Hematopoietic multipotent progenitor cell treated with erythropoietin and hydrocortisone succinate and interleukin-3 and kit ligand, for 8 days (in vitro differentiated cells): ENCODE measurements at regions not wholly inside any gene's neighbourhood (a gene's known extent, or its start where the extent isn't known, plus 50 kb on each side); places are given as distances from the start of the nearest gene placed in this dataset.

Experiments used
- DNase-seq: peaks from one replicate; pipeline ENCODE4 v3.0.0-alpha.2; 2015

DNA sequence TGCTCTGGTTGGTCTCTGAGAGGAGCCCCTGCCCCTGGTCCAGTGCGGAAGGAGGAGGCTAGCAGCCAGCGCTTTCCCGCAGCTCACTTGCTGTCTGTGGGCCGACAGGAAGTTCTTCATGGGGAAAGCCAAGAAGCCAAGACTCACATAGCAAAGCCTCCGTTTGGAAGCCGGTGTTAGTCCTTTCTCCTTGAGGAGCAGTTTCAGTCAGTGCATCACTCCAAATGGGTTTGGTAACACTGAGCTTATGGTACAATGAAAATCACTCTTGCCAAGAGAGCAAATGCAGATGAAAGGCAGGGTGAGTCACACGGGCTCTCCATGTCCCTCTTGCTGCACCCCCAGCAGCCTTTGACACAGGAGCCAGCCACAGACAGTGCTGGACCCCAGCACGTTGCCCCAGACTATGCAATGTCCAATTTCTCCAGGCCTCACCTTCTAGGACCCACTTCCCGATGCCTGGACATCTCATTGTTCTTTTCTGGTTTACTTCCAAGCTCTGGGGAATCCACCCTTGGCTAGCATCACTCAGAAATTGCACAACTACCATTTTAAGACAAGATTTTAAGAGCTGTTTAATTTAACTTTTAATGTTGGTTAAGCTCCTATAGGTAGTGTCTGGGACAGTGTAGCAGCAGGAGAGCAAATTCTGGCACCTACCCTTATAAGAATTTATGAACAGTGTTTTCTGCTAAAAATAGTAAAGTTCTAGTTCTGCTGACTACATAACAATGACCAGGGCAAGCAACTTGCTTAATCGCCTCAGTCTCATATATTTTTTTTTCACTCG, 174.9 kb downstream of the ASB1 start:
- DNase-seq: no peak

DNA sequence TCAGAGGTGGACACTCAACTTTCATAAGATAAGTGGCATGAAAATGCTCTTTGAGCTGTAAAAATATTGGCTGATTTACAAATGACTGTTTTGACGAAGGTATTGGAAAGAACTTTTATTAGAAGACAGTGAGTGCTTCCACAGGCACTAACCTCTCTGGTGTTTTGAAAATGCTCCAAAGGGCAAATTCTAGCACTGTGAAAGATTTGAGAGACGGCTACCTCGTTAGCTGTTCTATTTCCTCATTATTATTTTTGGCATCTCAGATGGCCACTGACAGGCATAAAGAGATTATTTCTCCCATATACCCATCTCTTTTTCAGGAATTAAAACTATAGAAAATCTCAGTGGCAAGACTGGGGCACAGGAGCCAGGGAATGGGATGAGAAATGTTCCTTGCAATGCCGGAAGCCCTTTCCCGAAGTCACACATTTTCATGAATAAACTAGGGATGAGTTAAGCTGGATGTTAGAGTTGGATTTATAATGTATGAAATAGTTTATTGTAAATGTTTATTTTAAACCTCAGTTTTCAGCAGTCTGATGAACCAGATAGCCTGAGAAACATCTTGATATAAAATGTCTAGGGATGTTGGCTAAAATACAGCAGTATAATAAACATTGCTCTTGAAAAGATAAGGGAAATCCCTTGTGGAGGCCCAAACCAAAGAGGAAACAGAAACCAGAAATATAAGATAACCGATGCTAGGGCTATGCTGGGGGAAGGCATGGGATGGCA, 175.7 kb downstream of the ASB1 start:
- DNase-seq: no peak

DNA sequence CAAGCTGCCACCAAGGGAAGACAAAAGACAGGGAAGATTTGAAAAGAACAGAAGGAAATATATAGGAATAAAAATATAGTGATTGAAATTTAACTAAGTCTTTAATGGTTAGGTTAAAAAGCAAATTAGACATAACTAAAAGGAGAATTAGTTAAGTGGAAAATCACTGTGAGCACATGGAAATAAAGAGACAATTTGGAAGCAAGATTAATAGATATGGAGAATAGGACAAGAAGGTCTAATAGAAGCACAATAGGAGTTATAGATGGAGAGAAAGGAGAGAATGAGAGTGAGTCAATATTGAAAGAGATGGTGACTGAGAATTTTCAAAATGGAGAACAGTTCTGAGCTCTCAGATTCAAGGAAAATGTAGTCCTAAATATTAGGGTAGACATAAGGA, 176.9 kb downstream of the ASB1 start:
- no peak for DNase-seq

DNA sequence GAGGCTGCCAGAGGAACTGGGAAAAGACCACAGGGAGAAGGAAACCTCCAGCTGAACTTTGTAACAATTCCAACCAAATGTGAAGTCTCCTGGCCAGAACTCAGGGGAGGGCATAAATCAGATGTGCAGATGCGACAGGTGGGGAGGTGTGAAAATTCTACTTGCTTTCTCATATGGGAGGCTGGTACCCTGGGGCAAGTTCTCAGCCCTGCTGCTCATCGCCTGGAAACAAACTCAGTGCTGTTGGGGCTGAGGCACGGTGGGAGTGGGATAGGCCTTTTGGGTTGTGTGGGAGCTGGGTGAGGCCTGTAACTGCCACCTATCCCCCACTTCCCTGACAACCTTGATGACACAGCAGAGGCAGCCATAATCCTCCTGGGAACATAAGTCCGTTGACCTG, 179.6 kb downstream of the ASB1 start:
- DNase-seq: no peak

DNA sequence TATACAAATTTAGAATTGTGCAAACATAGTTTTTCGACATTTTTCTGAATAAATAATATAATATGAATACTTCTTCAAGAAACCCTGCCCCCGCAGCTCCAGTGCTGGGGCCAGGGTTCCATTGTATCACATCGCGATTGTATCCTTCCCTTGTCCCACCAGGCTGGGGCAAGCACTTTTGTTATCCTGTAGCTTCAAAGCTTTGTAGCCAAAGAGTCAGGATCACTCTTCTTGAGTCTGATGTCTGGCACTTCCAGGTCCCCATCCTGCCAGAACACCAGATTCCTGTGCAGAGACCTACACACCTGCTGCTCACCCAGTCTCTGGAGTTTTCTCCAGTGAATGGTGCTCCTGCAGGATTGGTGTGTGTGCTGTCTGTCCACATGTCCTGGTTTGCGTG, 186.9 kb downstream of the ASB1 start:
- DNase-seq: no peak

DNA sequence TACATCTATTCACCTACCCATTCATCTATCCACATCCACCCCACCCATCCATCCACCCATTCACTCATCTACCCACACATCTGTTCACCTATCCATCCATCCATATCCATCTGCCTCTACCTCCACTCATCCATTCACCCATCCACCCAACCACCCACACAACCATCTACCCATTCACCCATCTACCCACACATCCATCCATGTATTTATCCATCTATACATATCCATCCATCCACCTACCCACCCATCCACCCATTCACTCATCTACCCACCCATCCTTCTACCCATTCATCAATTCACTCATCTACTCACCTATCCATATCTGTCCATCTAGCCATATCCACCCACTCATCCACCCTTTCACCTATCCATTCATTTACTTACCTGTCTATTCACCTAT, 187.6 kb downstream of the ASB1 start:
- DNase-seq: no peak

DNA sequence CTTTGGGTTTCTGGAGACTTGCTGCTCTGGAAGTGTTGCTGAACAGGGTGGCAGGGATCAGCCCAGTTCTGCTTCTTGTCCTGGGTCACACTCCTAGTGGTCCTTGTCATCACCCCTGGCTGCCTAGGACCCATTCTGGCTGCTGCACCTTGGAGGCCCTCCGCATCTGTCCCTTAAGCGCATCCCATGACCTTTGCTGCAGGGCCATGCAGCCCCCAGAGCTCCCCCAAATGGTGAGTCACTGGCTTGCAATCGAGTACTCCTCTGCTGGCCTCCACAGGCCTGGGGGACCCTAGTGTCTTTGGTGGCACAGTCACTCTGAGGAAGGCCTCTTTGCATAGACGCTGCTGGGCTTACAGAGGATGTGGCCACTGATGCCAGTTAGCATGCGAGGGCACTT, 188.5 kb downstream of the ASB1 start:
- DNase-seq: no peak

DNA sequence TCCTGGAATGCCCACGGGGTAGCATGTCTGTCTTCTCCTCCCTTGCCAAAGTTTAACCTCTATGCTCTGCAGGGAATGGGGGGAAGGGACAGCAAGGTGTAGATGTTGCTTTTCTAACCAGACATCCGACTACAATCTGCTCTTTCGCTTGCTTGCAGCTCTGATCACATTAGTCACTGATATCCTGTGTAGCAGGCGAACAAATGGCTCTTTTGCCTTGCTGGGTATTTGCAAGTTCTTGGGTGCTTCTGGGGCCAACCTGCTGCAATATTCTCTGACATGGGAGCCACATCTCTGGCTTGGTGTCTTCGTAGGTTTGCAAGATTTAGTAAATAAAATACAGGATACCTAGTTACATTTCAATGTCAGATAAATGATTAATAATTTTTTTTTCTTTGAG, 190.0 kb downstream of the ASB1 start:
- DNase-seq: no peak

DNA sequence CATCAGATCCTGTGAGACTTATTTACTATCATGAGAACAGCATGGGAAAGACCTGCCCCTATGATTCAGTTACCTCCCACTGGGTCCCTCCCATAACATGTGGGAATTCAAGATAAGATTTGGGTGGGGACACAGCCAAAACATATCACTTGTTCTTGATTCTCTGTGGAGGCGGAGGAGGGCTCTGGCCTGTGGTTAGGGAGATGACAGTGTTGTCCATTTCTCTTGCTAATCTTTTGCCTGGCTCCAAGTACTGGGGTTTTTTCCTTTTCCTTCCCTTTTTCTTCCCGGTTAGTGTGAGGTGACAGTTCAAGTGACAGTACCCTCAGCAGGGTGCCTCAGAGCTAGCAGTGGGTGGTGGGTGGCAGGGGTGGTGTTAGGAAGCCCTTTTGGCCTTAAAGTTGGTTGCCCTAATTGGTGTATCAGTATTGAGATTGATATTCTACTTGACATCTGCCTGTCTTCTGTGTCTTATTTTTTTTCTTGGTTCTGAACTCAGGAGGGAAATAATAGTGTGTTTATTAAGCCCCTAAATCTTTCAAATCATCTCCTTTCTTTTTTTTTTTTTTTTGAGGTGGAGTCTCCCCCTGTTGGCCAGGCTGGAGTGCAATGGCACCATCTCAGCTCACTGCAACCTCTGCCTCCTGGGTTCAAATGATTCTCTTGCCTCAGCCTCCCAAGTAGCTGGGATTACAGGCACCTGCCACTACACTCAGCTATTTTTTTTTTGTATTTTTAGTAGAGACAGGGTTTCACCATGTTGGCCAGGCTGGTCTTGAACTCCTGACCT, 192.0 kb downstream of the ASB1 start:
- DNase-seq: peak; percentile 45

DNA sequence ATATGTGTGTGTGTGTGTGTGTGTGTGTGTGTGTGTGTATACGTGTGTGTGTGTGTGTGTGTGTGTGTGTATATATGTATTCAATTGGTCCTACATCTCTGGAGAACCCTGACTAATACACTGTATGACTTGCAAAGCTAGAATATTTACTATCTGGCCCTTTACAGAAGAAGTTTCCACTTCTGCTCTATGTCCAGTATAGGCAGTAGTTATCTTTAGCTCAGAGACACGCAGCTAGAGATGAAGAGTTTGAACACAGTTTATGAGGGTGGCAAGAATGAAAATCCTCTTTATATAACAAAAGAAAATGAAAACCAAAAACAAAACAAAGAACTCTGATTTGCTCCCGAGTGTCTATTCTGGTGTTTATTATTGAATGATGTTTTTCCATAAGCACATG, 201.2 kb downstream of the ASB1 start:
- DNase-seq: no peak

DNA sequence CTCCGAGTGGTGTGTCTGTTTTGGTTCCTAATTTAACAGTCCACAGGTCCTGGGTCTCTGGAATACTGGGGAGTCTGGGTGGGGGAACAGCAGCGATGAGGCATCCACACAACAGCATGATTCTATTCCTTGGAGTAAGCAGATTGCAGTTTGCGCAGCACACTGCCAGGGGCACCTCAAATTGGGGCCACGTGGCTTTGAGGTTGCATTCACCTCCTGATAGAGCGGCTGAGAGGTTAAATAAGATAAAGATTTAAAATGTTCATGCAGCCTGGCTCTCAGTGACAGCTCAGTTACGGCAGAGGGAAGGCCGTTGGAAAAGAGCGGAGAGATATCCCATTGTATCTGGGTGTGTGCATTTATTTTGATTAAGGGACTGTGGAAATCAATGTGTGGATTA, 202.3 kb downstream of the ASB1 start:
- DNase-seq: no peak

DNA sequence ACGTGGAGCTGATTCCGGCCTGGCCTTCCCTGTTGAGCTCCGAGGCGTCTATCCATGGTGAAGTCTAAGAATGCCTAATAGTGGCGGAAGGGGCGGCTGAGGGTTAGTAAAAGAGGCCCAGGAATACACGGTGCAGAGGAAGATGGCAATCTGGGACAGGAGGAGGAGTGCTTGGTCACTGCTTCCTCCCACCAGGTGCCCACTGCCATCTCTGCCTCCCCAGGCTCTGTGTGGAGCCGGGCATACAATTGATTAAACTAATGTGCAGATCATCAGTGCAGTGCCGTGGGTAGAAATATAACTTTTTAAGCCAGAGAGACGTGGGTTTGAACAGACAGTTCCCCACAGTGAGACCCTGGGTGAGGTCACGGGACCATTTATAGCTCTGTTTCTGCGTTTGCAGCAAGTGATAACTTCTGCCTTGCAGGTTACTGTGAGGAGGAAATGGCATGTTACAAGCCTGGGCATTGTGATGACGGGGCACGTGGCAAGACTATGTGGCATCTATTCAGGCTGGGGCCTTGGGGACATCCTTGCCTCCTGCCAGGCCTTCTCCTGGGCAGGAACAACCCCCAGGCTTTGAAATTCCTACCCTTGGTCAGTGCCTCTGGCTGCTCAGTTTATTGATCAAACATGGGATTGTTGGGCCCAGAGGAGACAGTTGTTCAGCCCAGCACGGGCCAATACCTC, 204.9 kb downstream of the ASB1 start:
- DNase-seq: no peak

DNA sequence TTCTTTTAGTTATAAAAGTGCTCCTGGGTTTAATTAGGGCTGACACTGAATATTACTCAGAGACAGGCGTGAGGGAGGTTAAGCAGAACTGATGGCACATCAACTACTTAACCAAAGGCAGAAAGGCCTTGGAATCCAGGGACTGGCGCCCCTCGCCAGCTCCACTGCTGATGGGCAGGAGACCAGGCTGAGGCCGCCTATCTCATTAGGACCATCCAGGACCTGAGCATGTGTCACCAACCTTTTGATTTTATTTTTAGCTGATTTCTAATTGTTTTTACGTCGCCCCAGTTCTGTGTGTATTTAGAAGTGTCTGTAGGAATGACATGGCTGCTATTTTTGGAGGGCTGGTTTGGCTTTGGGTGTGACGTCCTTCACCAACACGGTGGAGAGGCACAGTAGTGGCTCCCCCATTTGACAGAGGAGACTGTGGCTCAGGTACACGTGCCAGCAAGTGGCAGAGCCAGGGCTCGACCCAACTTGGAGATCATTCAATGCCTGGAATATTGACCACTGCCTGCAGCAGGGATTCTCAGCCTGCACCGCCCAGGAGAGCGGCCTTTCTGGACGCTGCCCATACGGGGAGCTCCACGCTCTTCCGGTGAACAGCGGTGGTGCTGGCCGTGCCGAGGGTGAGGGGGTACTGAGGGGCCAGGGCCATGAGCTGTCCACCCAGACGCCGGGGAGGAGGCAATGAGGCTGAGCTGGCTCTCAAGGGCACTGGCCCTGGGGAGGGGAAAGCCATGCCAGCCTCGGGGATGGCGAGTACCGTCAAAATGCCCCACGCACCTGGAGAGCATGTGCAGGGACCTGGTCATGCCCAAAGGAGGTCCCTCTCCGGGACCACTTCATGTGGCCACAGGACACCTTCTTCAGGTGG, 205.7 kb downstream of the ASB1 start:
- no peak for DNase-seq

DNA sequence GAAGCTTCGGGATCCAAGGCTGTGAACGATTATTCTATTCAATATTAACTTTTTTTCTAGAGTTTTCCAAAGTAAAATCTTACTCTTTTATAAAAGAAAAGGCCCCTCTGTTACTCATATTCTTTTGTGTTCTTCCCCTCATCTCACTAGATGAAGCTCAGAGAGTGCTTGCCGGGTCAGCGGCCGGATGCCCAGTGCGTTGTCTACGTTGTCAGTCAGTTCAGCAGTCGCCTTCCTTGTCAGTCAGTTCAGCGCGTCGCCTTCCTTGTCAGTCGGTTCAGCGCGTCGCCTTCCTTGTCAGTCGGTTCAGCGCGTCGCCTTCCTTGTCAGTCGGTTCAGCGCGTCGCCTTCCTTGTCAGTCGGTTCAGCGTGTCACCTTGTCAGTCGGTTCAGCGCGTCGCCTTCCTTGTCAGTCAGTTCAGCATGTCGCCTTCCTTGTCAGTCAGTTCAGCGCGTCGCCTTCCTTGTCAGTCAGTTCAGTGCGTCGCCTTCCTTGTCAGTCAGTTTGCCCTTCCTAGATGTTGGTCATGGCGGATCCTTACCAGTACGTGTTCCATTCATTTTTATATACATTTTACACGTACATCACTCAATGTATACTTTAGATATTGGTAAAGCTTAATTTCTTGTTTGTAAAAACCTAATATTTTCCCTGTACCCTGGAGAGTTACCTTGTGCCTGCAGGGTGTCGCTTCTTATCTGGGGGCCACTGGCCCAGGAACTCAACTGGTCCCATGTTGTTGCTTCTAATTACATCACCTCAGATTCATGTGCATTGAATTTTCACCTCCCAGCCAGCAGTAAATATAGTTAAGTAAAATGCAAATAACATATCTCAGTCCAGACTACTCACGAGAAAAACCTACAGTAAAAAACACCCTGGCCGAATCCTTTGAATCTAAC, 206.9 kb downstream of the ASB1 start:
- DNase-seq: no peak

DNA sequence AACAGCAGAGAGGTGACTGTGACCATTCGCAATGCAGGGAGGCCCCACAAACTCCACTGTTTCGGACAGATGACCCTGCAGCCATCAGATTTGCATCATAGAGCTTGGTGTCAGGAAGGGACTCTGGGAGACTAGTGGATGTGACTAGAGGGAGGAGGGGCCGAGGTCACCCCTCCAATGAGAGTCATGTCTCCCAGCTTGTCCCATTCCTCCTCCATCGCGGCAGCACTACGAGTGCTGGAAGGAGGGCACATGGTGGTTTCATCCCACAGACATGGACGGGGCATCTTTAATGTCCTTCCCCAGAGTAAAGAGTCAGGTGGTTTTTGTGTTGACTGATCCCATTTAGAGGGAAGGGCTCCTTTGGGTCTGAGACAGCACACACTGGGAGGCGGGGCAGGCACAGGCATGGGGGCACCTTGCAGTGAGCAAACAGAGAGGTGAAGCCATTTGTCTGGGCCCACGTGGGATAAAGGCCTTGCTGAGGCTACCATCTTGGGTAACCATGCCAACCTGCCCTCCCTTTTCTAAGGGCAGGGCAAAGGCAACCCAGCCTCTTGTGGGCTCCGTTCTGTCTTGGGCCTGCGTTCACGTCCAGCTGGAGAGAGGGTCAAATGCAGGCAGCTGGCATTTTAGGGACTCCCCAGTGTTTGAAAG, 208.1 kb downstream of the ASB1 start:
- no peak for DNase-seq

DNA sequence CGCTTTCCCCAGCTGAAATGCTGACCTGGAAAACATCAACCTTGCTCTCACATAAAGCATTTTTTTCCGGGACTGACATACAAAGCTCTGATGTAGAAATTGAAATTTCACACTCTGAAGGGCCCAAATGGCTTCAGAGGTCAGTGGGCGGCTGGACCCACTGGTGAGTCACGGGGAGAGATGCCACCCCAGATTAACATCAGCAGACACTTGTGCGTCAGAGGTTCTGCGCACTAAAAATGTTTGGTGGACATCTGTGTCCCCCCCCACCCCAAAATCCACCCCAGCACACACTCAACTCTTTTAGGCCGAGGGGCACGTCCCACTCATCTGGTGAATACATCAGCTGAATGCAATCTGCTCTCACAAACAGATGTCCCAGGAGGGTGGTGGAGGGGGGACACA, 208.9 kb downstream of the ASB1 start:
- DNase-seq: no peak

DNA sequence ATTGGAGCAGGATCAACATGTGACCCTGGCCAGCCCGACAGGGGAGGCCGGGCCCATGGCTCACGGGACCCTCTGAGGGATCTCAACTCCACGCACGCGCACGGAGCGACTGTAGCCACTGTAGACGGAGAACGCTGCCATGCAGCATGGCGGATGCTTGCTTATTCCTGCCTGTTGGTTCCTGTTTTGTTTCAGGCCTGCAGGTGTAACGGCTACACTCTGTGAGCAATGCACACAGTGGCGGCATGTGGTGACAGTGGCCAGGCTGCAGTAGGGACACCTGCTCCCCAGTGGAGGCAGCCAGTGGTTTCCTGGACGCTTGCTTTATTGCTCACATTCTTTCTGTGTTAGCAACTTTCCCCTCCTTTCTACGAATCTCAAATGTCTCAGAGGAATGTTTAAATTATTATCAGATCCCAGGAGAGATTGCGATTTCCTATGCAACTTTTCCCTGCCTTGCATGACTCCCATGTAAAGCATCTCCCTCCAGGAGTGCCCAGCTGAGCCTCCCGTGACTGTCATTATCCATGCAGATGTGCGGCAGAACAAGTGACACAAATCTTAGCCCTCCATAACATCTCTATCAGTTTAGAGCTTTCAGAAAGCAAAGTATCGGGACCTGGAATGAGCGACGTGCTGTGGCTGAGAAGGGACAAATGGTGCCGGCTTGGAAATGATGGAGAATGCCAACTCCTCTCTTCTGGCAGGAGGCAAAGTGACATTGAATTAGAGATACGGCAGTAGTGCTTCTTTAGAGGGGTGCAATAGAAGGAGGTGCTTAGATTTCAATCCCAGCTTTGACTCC, 209.7 kb downstream of the ASB1 start:
- DNase-seq: no peak

DNA sequence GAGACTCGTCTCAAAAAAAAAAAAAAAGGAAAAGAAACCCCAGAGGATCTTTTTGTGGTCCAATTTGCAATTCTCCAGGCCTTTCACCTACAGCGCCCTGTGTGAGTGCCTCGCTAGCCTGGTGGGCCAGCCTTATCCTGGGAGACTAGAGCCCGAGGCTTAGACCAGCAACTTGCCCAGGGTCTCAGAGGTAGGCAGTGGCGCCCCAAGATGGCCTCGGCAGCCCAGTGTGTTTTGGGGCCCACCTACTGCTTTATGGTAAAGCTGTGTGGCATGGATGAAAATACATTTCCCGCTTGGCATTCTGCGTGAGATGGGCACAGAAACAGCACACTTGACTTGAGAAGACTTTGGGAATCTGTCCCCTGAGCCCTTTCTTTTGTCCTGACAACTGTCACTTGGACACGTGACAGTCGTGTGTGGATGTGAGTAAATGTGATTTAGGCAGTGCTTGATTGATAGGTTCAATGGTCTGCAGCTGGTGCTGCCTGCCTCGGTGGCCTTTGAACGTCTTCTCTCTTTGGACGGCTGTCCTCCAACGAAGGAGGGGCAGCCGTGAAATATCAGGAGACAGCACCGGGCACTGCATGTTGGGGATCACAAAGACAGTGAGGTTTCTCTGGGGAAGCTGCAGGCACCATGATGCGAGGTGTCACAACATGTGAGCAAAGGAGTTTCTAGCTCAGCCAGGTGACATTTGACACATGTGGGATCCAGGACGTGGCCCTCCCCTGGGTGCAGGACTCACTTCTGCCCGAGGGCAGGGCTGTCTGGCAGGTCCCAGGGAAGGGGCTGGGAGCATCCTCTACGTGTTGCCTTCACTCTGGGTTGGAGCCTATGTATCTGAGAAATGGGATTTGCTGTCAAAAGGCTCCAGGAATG, 209.5 kb upstream of the TWIST2 start:
- DNase-seq: no peak
